NCI-H2227 (cell line): ENCODE measurements at regions not wholly inside any gene's neighbourhood (a gene's known extent, or its start where the extent isn't known, plus 50 kb on each side); places are given as distances from the start of the nearest gene placed in this dataset.

Experiments used
- DNase-seq: peaks from one replicate; lab custom pipeline; 2025; ENCODE audit not compliant: unreplicated experiment; lab: John Stamatoyannopoulos, UW

- DNase-seq, result no peak
These were observed 73.8 kb upstream of the NABP1 start for GRCh38 chr2:191604154-191604553.

GRCh38 chr2:191607096-191607495 lies 70.8 kb upstream of the NABP1 start:
- DNase-seq, result no peak

GRCh38 chr2:191610756-191611155 lies 67.2 kb upstream of the NABP1 start:
- DNase-seq, result no peak

GRCh38 chr2:191611614-191612013 lies 66.3 kb upstream of the NABP1 start:
- DNase-seq, result peak; percentile 23

GRCh38 chr2:191612496-191612895 lies 65.4 kb upstream of the NABP1 start:
- DNase-seq, result no peak

GRCh38 chr2:191614759-191615158 lies 63.2 kb upstream of the NABP1 start:
- DNase-seq, result no peak

- DNase-seq, result no peak
These were observed 62.3 kb upstream of the NABP1 start for GRCh38 chr2:191615596-191615995.

GRCh38 chr2:191617575-191617974 lies 60.4 kb upstream of the NABP1 start:
- DNase-seq, result no peak

GRCh38 chr2:191618046-191618780 lies 59.7 kb upstream of the NABP1 start:
- no peak for DNase-seq

- DNase-seq, result no peak
These were observed 59.1 kb upstream of the NABP1 start for GRCh38 chr2:191618786-191619185.

- no peak for DNase-seq
These were observed 57.8 kb upstream of the NABP1 start for GRCh38 chr2:191620144-191620543.

GRCh38 chr2:191622374-191623320 lies 55.3 kb upstream of the NABP1 start:
- DNase-seq, result no peak

GRCh38 chr2:191625016-191625415 lies 52.9 kb upstream of the NABP1 start:
- peak; percentile 14 for DNase-seq

- DNase-seq, result no peak
These were observed 52.5 kb upstream of the NABP1 start for GRCh38 chr2:191625446-191625845.

GRCh38 chr2:191626497-191627151 lies 51.3 kb upstream of the NABP1 start:
- no peak for DNase-seq

GRCh38 chr2:191627518-191627917 lies 50.4 kb upstream of the NABP1 start:
- no peak for DNase-seq
